ENCODE measurements at regions not wholly inside any gene's neighbourhood (a gene's known extent, or its start where the extent isn't known, plus 50 kb on each side); places are given as distances from the start of the nearest gene placed in this dataset.

GRCh38 chr1:3955196-3955772 lies 55.2 kb upstream of the C1orf174 start:
- Histone ChIP-seq H3K9me3 (replicated peaks; ENCODE audit: control insufficient read depth, insufficient read depth, low read length) (no peaks in the 10 kb centered on the region), H3K27ac (ENCODE audit: insufficient read depth, low read depth, low read length) (no peak overlapping the region), H4K20me1 (replicated peaks; ENCODE audit: control insufficient read depth, extremely low read depth, insufficient read depth, low read length) (no peaks in the 10 kb centered on the region), H3K4me1 (ENCODE audit: control insufficient read depth, extremely low read depth, insufficient read depth, low read length) (no peaks in the 10 kb centered on the region), H3K79me2 (ENCODE audit: control insufficient read depth, insufficient read depth, low read length) (no peaks in the 10 kb centered on the region), H3K36me3 (ENCODE audit: control insufficient read depth in 2 of 2, extremely low read depth in 1 of 2, insufficient read depth in 2 of 2, low read length in 2 of 2) (no peaks in the 10 kb centered on the region), H3K27me3 (ENCODE audit: control insufficient read depth in 2 of 2, insufficient read depth in 2 of 2, low read length in 2 of 2) (no peaks in the 10 kb centered on the region), H3K4me2 (ENCODE audit: insufficient read depth, low read length) (no peak overlapping the region), H3K9ac (replicated peaks; ENCODE audit: extremely low read depth, insufficient read depth, low read length) (no peak overlapping the region), H3K9me1 (replicated peaks; ENCODE audit: control insufficient read depth, extremely low read depth, insufficient read depth, low read length) (no peaks in the 10 kb centered on the region), H2AFZ (ENCODE audit: low read depth, low read length) (no peak overlapping the region), H3K4me3 (replicated peaks in 1 of 3; ENCODE audit: insufficient read depth in 1 of 3, low read depth in 1 of 3, low read length in 3 of 3) (no peak overlapping the region)
- TF ChIP-seq POLR2A (IDR thresholded peaks at IDR 0.05; ENCODE audit: low read depth, low read length) (no peak), GATA2 (IDR thresholded peaks at IDR 0.05; ENCODE audit: insufficient read depth, insufficient read length, low read depth, low read length) (no peak), EZH2 (IDR thresholded peaks at IDR 0.05; ENCODE audit: borderline replicate concordance, low read depth, low read length, severe bottlenecking) (no peak), POLR2AphosphoS5 (IDR thresholded peaks at IDR 0.05; ENCODE audit: insufficient read depth, low read depth, low read length) (no peak), JUN (IDR thresholded peaks at IDR 0.05; ENCODE audit: borderline replicate concordance, insufficient read depth, insufficient read length, low read depth) (no peak), FOS (IDR thresholded peaks at IDR 0.05; ENCODE audit: borderline replicate concordance, insufficient read depth, low read length) (no peak), MYC (IDR thresholded peaks at IDR 0.05; ENCODE audit: low read depth, low read length) (no peak)
- TF ChIP-seq, protein P1, sequence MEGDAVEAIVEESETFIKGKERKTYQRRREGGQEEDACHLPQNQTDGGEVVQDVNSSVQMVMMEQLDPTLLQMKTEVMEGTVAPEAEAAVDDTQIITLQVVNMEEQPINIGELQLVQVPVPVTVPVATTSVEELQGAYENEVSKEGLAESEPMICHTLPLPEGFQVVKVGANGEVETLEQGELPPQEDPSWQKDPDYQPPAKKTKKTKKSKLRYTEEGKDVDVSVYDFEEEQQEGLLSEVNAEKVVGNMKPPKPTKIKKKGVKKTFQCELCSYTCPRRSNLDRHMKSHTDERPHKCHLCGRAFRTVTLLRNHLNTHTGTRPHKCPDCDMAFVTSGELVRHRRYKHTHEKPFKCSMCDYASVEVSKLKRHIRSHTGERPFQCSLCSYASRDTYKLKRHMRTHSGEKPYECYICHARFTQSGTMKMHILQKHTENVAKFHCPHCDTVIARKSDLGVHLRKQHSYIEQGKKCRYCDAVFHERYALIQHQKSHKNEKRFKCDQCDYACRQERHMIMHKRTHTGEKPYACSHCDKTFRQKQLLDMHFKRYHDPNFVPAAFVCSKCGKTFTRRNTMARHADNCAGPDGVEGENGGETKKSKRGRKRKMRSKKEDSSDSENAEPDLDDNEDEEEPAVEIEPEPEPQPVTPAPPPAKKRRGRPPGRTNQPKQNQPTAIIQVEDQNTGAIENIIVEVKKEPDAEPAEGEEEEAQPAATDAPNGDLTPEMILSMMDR (IDR thresholded peaks at IDR 0.05; ENCODE audit: extremely low read depth in 1 of 2, insufficient read depth in 1 of 2, low read depth in 1 of 2, low read length in 2 of 2) = no peak
- TF ChIP-seq, protein P2, sequence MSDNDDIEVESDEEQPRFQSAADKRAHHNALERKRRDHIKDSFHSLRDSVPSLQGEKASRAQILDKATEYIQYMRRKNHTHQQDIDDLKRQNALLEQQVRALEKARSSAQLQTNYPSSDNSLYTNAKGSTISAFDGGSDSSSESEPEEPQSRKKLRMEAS (IDR thresholded peaks at IDR 0.05; ENCODE audit: insufficient read depth, insufficient read length) = no peak
- CTCF ChIA-PET = no interaction called here
- POLR2A ChIA-PET = no interaction called here
- DNase-seq (ENCODE audit: low read depth, low spot score) (no peak), FAIRE-seq (no peak)
- intact Hi-C loops (cut with micrococcal nuclease) (no loop called here), dilution Hi-C loops (cut with MboI; ENCODE audit: extremely low pct_ligation_motif_present, low sequenced_read_pairs) (no loop called here)
- BruUV-seq (replicated peaks) = no TSS peak
